Right lobe of liver (tissue), 6 donors: ENCODE measurements at regions not wholly inside any gene's neighbourhood (a gene's known extent, or its start where the extent isn't known, plus 50 kb on each side); places are given as distances from the start of the nearest gene placed in this dataset.

Experiments used
- ATAC-seq, 4 donors: fragments of 200-7000 bp; cut with Tn5 transposase; one replicate each; pipeline ENCODE4 v1.9.1; 2020; ENCODE audit warnings: mild to moderate bottlenecking in 4 of 4, moderate library complexity in 4 of 4
- DNase-seq, 3 donors: peaks; one replicate each; pipeline ENCODE4 v3.0.0-alpha.2; 2020
- H3K27ac ChIP-seq, 3 donors: fragments of 200-600 bp; one replicate each; pipeline ENCODE4 v1.8.0; 2022
- H3K27me3 ChIP-seq, 2 donors: fragments of 200-600 bp; one replicate each; pipeline ENCODE4 v1.8.0; 2022
- H3K36me3 ChIP-seq, 4 donors: fragments of 200-600 bp; sonication (generic) in 1 of 4; one replicate each; pipeline versions ENCODE4 v1.5.1 to v1.8.0; 2017 to 2022; ENCODE audit warnings: control low read depth in 1 of 4
- H3K4me1 ChIP-seq, 4 donors: fragments of 200-600 bp; sonication (generic) in 1 of 4; one replicate each; pipeline versions ENCODE4 v1.5.1 to v1.8.0; 2017 to 2022; ENCODE audit warnings: control low read depth in 1 of 4
- H3K4me3 ChIP-seq, 3 donors: fragments of 200-600 bp; one replicate each; pipeline ENCODE4 v1.8.0; 2022
- H3K9me3 ChIP-seq, 4 donors: fragments of 200-600 bp; sonication (generic) in 1 of 4; one replicate each; pipeline versions ENCODE4 v1.5.1 to v1.8.0; 2017 to 2022; ENCODE audit warnings: control low read depth in 1 of 4
- CTCF ChIP-seq, 4 donors: fragments of 200-600 bp in 3 of 4; fragments of 450-650 bp in 1 of 4; IDR thresholded peaks; one replicate each; pipeline versions ENCODE4 v1.5.1 to v1.8.0; 2016 to 2022; ENCODE audit warnings: antibody characterized with exemption in 4 of 4, mild to moderate bottlenecking in 2 of 4
- POLR2A ChIP-seq: fragments of 450-650 bp; IDR thresholded peaks from one replicate; pipeline ENCODE4 v1.6.1; 2017; ENCODE audit warnings: antibody characterized with exemption, mild to moderate bottlenecking
- WGBS: methylation state at CpG from one replicate; pipeline ENCODE4 v1.1.6; 2018; ENCODE audit warnings: low coverage, low lambda C conversion rate; ENCODE audit not compliant: insufficient coverage; ENCODE audit errors: missing lambda C conversion rate; 5-methylcytosine and 5-hydroxymethylcytosine counted together
- intact Hi-C, 2 donors: fragments of 100-400 bp; cut with DNase I; formaldehyde crosslinking; loops; one replicate each; pipeline versions ENCODE4 v1.11.2 to v1.14.1; 2022
- donor health status: DM: no; HTN: yes; CAD: no.
- donor health status: DM: no; HTN: no; CAD: no.
- donor health status: DM: no; HTN: no; CAD: no.
- donor health status: DM: no; HTN: yes; CAD: no.
- donor health status: DM: no; HTN: yes; CAD: no.

DNA sequence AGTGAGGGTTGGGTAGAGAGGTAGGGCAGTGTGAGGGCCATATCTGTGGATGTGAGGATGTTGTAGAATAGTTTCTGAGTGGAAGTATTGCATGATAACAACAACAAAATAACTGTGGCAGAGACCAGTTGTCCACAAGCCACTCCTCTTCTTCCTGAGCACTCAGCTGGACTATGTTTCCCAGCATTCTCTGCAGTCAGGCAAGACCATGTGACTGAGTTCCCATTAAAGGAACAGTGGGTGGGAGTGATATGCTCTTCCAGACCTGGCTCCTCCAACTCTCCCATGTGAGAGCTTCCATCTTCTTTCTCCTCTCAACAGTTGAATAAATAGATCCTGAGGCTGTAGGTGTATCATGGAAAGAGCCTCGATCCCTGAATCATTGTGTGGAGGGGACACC is 272.4 kb downstream of the CBLN1 start:
- Histone ChIP-seq H3K4me3 (no peak overlapping the region), H3K27ac (no peak overlapping the region), H3K27me3 (no peaks in the 10 kb centered on the region), H3K36me3 (no peaks in the 10 kb centered on the region), H3K9me3 (no peaks in the 10 kb centered on the region), H3K4me1 (no peaks in the 10 kb centered on the region)
- TF ChIP-seq CTCF (IDR thresholded peaks at IDR 0.05), result no peak
- no peak for TF ChIP-seq POLR2A
- intact Hi-C loops, result no loop called here
- WGBS, result 11% methylated on average over 1 of the region's 1 CpG
- DNase-seq (no peak), ATAC-seq (no peak)

DNA sequence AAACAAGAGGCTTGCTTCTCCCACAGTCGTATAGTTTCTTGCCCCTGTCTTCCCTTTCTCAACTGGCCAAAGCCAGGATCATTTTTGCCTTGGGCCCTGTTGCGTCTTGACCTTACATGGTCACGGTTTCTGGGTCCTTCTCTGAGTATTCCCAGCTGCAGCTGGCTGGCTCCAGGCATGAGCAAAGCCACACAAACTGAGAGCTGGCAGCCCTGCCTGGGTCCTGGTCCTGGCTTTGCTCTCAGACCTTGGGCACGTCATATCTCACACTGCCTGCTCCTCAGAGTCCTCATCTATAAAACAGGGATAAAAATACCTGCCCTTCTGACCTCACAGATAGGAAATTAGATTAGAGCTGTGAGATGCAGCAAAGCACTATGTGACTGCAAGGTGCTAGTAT is 277.6 kb downstream of the CBLN1 start:
- no peak for DNase-seq
- Histone ChIP-seq H3K9me3 (no peaks in the 10 kb centered on the region), H3K27me3 (no peaks in the 10 kb centered on the region), H3K4me1 (no peaks in the 10 kb centered on the region), H3K4me3 (no peak overlapping the region), H3K27ac (no peak overlapping the region), H3K36me3 (no peaks in the 10 kb centered on the region)
- WGBS, result 52% methylated on average over 4 of the region's 4 CpGs
- no peak for ATAC-seq
- intact Hi-C loops, result no loop called here
- TF ChIP-seq POLR2A, result no peak
- no peak for TF ChIP-seq CTCF (IDR thresholded peaks at IDR 0.05)

- intact Hi-C loops, result no loop called here
- no peak overlapping the region for H3K4me3 ChIP-seq
- no peaks in the 10 kb centered on the region for H3K27me3 ChIP-seq
- H3K9me3 ChIP-seq, result no peaks in the 10 kb centered on the region
- WGBS, result 63% methylated on average over 2 of the region's 2 CpGs
- H3K4me1 ChIP-seq, result no peaks in the 10 kb centered on the region
- DNase-seq, result no peak
- H3K36me3 ChIP-seq, result no peaks in the 10 kb centered on the region
- H3K27ac ChIP-seq, result no peak overlapping the region
- no peak for ATAC-seq
- TF ChIP-seq POLR2A (no peak), CTCF (IDR thresholded peaks at IDR 0.05) (no peak)
Measured at GRCh38 chr16:49003022-49003421, 278.6 kb downstream of the CBLN1 start.

- ATAC-seq (no peak), DNase-seq (no peak)
- no peaks in the 10 kb centered on the region for H3K9me3 ChIP-seq
- H3K27me3 ChIP-seq, result no peaks in the 10 kb centered on the region
- no peaks in the 10 kb centered on the region for H3K4me1 ChIP-seq
- H3K27ac ChIP-seq, result no peak overlapping the region
- intact Hi-C loops, result no loop called here
- WGBS, result 11% methylated on average over 7 of the region's 10 CpGs
- H3K36me3 ChIP-seq, result no peaks in the 10 kb centered on the region
- TF ChIP-seq POLR2A, result no peak
- peak in 3 of 4 donors; percentile 30 to 44 (median 30) for TF ChIP-seq CTCF (IDR thresholded peaks at IDR 0.05)
- H3K4me3 ChIP-seq, result no peak overlapping the region
Measured at GRCh38 chr16:49000594-49000993, 281.0 kb downstream of the CBLN1 start.

DNA sequence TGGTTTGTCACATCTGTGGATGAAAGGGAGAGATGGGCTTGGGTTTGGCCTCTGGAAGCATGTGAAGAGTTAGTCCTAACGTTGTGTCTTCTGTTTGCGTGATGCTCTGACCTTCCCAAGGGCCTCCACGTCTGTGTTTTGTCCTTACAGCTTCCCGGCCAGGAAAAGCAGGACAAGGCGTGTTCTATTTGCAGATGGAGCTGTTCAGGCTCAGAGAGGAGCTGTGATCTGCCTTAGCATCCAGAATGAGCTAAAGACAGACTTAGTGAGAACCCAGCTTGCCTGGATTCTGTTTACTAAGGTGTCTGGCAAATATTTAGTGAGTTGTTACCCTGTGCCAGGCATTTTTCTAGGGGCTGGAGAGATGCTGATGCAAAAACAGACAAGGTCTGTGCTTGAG is 282.1 kb downstream of the CBLN1 start:
- ATAC-seq, result no peak

More for the DNA sequence above, 282.1 kb downstream of the CBLN1 start:
- 12% methylated on average over 5 of the region's 5 CpGs for WGBS
- no peaks in the 10 kb centered on the region for H3K4me1 ChIP-seq
- no peak for DNase-seq
- H3K9me3 ChIP-seq, result no peaks in the 10 kb centered on the region
- no peaks in the 10 kb centered on the region for H3K36me3 ChIP-seq
- H3K4me3 ChIP-seq, result no peak overlapping the region
- intact Hi-C loops, result loop anchor here in 1 of 2 donors (10.0 kb wide), 1 partner anchor 355 kb away; no protein-coding TSS in a partner anchor
- TF ChIP-seq CTCF (IDR thresholded peaks at IDR 0.05) (no peak), POLR2A (no peak)
- no peaks in the 10 kb centered on the region for H3K27me3 ChIP-seq
- H3K27ac ChIP-seq, result no peak overlapping the region
